Erythroblast (primary cell): ENCODE measurements at regions not wholly inside any gene's neighbourhood (a gene's known extent, or its start where the extent isn't known, plus 50 kb on each side); places are given as distances from the start of the nearest gene placed in this dataset.

Experiments used
- GATA1 ChIP-seq: IDR thresholded peaks from 2 replicates; pipeline ENCODE4 v1.6.1; 2011; ENCODE audit warnings: low read depth, mild to moderate bottlenecking, control low read depth, low read length, moderate library complexity
- POLR2A ChIP-seq: IDR thresholded peaks from 2 replicates; pipeline ENCODE4 v1.6.1; 2011; ENCODE audit warnings: mild to moderate bottlenecking, low read length

- TF ChIP-seq POLR2A (no peak), GATA1 (no peak)
These were observed 160.7 kb upstream of the MEF2C start for GRCh38 chr5:89043676-89044075.
